ENCODE measurements at regions not wholly inside any gene's neighbourhood (a gene's known extent, or its start where the extent isn't known, plus 50 kb on each side); places are given as distances from the start of the nearest gene placed in this dataset.

DNA sequence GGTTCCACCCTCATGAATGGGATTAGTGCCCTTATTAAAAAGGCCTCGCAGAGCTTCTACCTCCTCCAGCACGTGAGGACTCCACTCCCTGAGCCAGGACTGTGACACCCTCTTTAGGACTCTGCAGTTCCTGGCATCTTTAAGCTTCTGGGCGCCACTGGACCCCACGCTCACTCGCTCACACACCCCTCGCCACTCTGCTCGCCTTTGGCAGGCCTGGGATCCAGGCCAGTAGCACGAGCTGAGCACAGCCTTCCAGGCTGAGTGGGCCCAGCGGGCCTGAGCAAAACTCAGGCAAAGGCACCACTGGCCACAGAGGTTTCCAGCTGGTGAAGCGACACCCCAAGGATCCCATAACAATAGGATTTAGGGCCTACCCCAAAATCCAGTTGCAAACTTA, 107.9 kb upstream of the GPC1 start:
- DNase-seq (ENCODE audit: low read depth), result no peak
- TF ChIP-seq MAX (IDR thresholded peaks at IDR 0.05; ENCODE audit: low read depth, low read length) (no peak), POLR2A (IDR thresholded peaks at IDR 0.05; ENCODE audit: extremely low read depth, insufficient read length) (no peak), MYC (IDR thresholded peaks at IDR 0.05; ENCODE audit: low read depth, low read length) (no peak), CTCF (IDR thresholded peaks at IDR 0.05; ENCODE audit: low read depth, low read length) (no peak)
- H3K4me3 ChIP-seq (ENCODE audit: low read depth, low read length), result no peak overlapping the region

GRCh38 chr2:240328526-240328925, 106.9 kb upstream of the GPC1 start:
- no peak for DNase-seq (ENCODE audit: low read depth)
- TF ChIP-seq MAX (IDR thresholded peaks at IDR 0.05; ENCODE audit: low read depth, low read length) (no peak), CTCF (IDR thresholded peaks at IDR 0.05; ENCODE audit: low read depth, low read length) (no peak), POLR2A (IDR thresholded peaks at IDR 0.05; ENCODE audit: extremely low read depth, insufficient read length) (no peak), MYC (IDR thresholded peaks at IDR 0.05; ENCODE audit: low read depth, low read length) (no peak)

GRCh38 chr2:240329116-240329665, 106.3 kb upstream of the GPC1 start:
- no peak for DNase-seq (ENCODE audit: low read depth)
- TF ChIP-seq CTCF (IDR thresholded peaks at IDR 0.05; ENCODE audit: low read depth, low read length), result no peak
- TF ChIP-seq POLR2A (IDR thresholded peaks at IDR 0.05; ENCODE audit: extremely low read depth, insufficient read length), result no peak
- TF ChIP-seq MYC (IDR thresholded peaks at IDR 0.05; ENCODE audit: low read depth, low read length), result no peak
- TF ChIP-seq MAX (IDR thresholded peaks at IDR 0.05; ENCODE audit: low read depth, low read length), result no peak
- H3K4me3 ChIP-seq (ENCODE audit: low read depth, low read length), result no peak overlapping the region

More at GRCh38 chr2:240328526-240328925, 106.9 kb upstream of the GPC1 start:
- no peak overlapping the region for H3K4me3 ChIP-seq (ENCODE audit: low read depth, low read length)

GRCh38 chr2:240329778-240330177, 105.7 kb upstream of the GPC1 start:
- no peak for DNase-seq (ENCODE audit: low read depth)
- no peak overlapping the region for H3K4me3 ChIP-seq (ENCODE audit: low read depth, low read length)
- TF ChIP-seq MYC (IDR thresholded peaks at IDR 0.05; ENCODE audit: low read depth, low read length) (no peak), POLR2A (IDR thresholded peaks at IDR 0.05; ENCODE audit: extremely low read depth, insufficient read length) (no peak), CTCF (IDR thresholded peaks at IDR 0.05; ENCODE audit: low read depth, low read length) (no peak), MAX (IDR thresholded peaks at IDR 0.05; ENCODE audit: low read depth, low read length) (no peak)

DNA sequence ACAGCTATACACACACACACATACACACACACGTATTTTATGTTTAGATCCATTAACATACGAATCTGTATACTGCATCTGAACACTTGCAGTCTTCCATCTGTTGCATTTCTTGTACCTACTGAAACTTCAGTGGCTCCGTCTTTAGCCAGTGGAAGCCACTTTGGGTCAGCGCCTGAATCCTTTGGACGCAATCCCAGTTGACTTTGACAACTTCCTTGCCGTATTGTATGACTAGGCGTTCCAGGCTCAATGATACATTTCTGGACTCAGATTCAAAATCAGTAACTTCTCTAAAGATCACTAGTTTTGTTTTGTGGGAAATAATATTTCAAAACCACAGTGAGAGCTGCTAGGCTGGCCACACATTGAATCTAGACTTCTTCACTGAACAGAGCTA, 101.5 kb upstream of the GPC1 start:
- no peak for TF ChIP-seq CTCF (IDR thresholded peaks at IDR 0.05; ENCODE audit: low read depth, low read length)
- TF ChIP-seq MYC (IDR thresholded peaks at IDR 0.05; ENCODE audit: low read depth, low read length), result no peak
- no peak overlapping the region for H3K4me3 ChIP-seq (ENCODE audit: low read depth, low read length)
- DNase-seq (ENCODE audit: low read depth), result no peak

DNA sequence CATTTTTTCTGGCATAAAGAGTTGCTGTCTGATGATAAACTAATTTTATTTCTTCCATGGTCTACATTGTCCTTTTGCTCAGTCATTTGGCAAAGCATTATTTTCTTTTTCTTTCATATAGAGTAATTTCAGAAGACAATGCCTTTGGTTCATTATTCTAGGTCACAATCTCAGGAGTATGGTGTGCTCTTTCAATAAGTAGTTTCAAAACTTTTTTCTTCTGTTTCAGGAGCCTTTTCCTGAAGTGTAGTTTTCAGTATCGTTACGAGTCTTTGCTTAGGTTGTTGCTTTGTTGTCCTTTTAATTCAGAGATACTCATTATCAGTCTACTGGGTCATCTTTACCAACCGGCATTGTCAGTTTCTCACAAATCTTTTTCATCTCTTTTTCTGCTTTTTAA, 100.4 kb upstream of the GPC1 start:
- no peak for DNase-seq (ENCODE audit: low read depth)
- no peak for TF ChIP-seq MYC (IDR thresholded peaks at IDR 0.05; ENCODE audit: low read depth, low read length)
- no peak for TF ChIP-seq MAX (IDR thresholded peaks at IDR 0.05; ENCODE audit: low read depth, low read length)
- no peak for TF ChIP-seq POLR2A (IDR thresholded peaks at IDR 0.05; ENCODE audit: extremely low read depth, insufficient read length)
- TF ChIP-seq CTCF (IDR thresholded peaks at IDR 0.05; ENCODE audit: low read depth, low read length), result no peak
- H3K4me3 ChIP-seq (ENCODE audit: low read depth, low read length), result no peak overlapping the region

All from NB4 (cell line).